ENCODE measurements at regions not wholly inside any gene's neighbourhood (a gene's known extent, or its start where the extent isn't known, plus 50 kb on each side); places are given as distances from the start of the nearest gene placed in this dataset.

DNA sequence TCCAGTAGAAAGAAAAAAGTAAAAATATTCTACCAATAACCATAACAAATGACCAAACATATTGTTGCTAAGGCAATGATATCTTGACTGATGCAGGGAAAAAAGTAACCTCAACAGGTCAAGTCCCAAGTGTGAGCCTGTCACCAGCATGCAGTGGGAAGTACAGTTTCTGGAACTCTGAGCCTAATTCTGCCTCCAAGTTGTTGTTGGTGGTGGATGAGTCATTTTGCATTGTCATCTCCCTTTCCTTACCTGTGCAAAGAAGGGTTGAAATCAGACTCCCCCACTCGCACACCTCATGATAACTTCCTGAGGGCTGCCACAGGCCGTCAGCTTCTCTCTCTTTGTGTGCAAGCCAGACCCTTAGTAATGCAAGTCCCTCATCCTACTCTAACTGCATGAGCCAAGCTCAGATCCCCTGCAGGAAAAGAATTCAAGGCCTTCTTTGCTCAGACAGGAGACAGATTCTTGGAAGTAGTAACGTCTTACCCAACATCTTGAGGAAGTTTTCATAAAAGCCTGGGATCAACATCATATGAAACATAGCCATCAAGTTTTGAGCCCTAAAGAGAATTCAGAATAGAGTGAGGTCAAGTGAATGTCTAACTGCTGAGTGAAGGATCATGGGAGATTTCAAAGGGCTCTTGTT is 207.6 kb upstream of the FOXA2 start:
- TF ChIP-seq, protein P1, sequence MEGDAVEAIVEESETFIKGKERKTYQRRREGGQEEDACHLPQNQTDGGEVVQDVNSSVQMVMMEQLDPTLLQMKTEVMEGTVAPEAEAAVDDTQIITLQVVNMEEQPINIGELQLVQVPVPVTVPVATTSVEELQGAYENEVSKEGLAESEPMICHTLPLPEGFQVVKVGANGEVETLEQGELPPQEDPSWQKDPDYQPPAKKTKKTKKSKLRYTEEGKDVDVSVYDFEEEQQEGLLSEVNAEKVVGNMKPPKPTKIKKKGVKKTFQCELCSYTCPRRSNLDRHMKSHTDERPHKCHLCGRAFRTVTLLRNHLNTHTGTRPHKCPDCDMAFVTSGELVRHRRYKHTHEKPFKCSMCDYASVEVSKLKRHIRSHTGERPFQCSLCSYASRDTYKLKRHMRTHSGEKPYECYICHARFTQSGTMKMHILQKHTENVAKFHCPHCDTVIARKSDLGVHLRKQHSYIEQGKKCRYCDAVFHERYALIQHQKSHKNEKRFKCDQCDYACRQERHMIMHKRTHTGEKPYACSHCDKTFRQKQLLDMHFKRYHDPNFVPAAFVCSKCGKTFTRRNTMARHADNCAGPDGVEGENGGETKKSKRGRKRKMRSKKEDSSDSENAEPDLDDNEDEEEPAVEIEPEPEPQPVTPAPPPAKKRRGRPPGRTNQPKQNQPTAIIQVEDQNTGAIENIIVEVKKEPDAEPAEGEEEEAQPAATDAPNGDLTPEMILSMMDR (IDR thresholded peaks at IDR 0.05) = no peak
- TF ChIP-seq EZH2 (IDR thresholded peaks at IDR 0.05) (no peak), EZH2phosphoT487 (IDR thresholded peaks at IDR 0.05) (no peak)
